ENCODE measurements at regions not wholly inside any gene's neighbourhood (a gene's known extent, or its start where the extent isn't known, plus 50 kb on each side); places are given as distances from the start of the nearest gene placed in this dataset.
A peak's percentile ranks its signal among the peaks of the same experiment; 100 is the strongest.
"Not testable (repeated sequence)": the region's sequence is repeated elsewhere in the genome, so short reads cannot be mapped to it uniquely, and the experiment has no call there.

DNA sequence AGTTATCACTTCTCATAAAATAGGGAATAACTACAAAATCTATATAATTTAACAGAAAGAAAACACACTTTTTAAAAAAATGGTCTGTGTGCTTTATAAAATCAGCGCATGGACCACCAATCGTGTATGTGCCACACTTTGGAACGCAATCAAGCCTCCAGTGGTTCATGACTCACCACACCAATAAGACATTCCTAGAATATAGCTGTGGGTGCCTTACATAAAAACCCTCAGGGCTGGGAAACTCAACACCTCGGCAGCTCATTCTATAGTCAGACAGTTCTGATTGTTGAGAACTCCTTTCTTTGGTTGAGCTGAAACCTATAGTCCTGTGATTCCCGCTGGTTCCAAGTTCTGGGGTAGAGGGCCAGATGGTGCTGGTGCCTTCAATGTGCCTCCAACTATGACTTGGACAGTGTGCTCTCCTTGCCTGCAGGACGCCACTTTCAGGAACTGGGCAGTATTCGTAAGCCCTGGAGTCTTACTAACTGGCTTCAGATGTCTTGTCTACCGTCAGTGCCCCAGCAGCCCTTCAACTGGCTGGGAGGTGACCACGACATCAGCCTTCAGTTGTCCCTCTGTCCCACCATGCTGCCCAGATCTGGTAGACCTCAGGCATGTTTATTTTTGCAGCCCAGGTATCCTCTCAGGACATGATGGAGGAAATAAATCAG, 135.7 kb upstream of the GDF10 start:
- Histone ChIP-seq H3K27ac (no peak overlapping the region), H3K4me1 (ENCODE audit: control insufficient read depth in 1 of 2, insufficient read depth in 1 of 2, low read depth in 1 of 2, low read length in 1 of 2) (peaks cover 10 to 11% of the 10 kb centered on the region in 2 experiments), H3K4me3 (ENCODE audit: low read depth in 1 of 2, low read length in 1 of 2) (no peak overlapping the region), H3K27me3 (peaks cover 21% of the 10 kb centered on the region), H3K36me3 (no peaks in the 10 kb centered on the region), H3K9me3 (no peaks in the 10 kb centered on the region)
- TF ChIP-seq, protein P1, sequence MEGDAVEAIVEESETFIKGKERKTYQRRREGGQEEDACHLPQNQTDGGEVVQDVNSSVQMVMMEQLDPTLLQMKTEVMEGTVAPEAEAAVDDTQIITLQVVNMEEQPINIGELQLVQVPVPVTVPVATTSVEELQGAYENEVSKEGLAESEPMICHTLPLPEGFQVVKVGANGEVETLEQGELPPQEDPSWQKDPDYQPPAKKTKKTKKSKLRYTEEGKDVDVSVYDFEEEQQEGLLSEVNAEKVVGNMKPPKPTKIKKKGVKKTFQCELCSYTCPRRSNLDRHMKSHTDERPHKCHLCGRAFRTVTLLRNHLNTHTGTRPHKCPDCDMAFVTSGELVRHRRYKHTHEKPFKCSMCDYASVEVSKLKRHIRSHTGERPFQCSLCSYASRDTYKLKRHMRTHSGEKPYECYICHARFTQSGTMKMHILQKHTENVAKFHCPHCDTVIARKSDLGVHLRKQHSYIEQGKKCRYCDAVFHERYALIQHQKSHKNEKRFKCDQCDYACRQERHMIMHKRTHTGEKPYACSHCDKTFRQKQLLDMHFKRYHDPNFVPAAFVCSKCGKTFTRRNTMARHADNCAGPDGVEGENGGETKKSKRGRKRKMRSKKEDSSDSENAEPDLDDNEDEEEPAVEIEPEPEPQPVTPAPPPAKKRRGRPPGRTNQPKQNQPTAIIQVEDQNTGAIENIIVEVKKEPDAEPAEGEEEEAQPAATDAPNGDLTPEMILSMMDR (IDR thresholded peaks at IDR 0.05) = no peak

DNA sequence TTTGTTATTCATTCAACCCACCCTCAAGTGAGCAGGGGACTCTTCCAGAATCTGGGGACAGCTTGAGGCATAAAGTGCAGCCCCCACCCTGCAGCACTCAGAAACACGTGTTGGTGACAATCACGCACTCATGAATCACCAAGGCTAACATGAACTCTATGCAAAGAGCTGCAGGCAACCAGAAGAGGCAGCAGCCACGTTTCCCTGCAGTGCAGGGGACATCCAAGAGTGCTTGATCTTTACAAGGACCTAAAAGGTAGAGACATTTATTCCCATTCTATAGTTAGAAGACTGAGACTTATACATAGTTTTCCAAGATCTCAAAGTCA, 135.2 kb upstream of the GDF10 start:
- TF ChIP-seq, protein P1 (IDR thresholded peaks at IDR 0.05) = no peak
- no peaks in the 10 kb centered on the region for H3K36me3 ChIP-seq
- H3K4me1 ChIP-seq (ENCODE audit: control insufficient read depth in 1 of 2, insufficient read depth in 1 of 2, low read depth in 1 of 2, low read length in 1 of 2) = peaks cover 10 to 11% of the 10 kb centered on the region in 2 experiments
- H3K27me3 ChIP-seq = peaks cover 21% of the 10 kb centered on the region
- H3K4me3 ChIP-seq (ENCODE audit: low read depth in 1 of 2, low read length in 1 of 2) = no peak overlapping the region
- no peak overlapping the region for H3K27ac ChIP-seq
- H3K9me3 ChIP-seq = no peaks in the 10 kb centered on the region

DNA sequence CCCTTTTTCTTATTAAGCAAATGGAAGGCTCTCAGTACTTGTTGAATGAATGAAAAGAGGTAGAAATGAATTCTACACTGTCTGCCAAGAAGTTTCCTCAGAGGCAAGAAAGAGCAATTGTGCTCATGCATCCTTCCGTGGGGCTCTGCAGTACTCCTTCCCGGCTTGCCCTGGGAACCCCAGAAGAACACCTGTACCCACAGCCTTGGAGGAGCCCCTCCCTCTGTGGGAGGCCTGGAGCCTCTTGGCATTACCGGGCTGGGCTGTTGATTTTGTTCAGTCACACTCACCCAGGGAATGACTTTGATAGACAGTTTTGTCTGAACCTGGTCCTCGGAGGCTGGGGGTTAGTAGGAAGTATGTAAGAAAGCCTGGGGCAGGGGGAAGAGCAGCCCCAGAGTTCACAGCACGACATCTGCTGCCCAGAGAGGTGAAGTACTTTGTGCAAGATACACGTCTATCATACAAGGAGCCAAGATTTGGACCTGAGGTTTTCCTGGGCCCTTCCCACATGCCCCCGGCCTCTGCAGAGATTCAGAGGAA, 134.8 kb upstream of the GDF10 start:
- TF ChIP-seq, protein P1 (IDR thresholded peaks at IDR 0.05) = no peak
- Histone ChIP-seq H3K4me3 (ENCODE audit: low read depth in 1 of 2, low read length in 1 of 2) (peak overlapping the region; percentile 28 to 38), H3K4me1 (ENCODE audit: control insufficient read depth in 1 of 2, insufficient read depth in 1 of 2, low read depth in 1 of 2, low read length in 1 of 2) (peaks cover 10 to 11% of the 10 kb centered on the region in 2 experiments), H3K27ac (peak overlapping the region; percentile 19), H3K36me3 (no peaks in the 10 kb centered on the region), H3K9me3 (no peaks in the 10 kb centered on the region), H3K27me3 (peaks cover 21% of the 10 kb centered on the region)

DNA sequence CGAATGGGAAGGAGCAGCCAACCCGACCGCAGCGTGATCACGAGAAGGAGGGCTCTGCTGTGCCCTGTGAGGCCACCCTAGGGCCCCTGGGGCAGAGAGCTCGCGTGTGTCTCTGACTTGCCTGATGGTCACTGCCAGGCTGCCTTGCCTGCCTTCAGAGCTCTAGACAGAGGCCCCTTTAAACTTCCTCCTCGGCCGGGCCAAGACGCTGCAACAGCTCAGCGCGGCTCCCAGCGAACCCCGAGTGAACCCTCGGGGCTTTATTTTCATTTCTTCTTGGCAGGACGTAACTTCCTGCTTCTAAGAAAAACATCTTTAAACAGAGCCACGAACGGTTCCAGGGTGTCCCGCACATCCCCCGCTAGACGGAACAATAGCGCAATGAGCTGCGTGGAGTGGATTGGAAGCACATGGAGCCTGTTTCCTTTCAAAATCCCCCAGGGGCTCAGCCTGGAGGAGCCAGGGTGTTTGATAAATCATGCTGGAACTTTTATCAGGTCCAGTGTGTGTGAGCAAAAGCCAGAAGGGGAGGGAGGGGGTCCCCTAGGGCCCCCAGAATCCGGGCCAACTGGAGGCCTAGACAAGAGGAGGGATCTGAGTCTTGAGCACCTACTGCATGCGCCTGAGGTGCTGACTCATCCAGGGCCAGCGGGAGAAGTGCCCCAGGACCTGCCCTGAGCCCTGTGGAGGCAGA, 134.1 kb upstream of the GDF10 start:
- Histone ChIP-seq H3K4me3 (ENCODE audit: low read depth in 1 of 2, low read length in 1 of 2) (peak overlapping the region; percentile 28 to 38), H3K27me3 (peaks cover 21% of the 10 kb centered on the region), H3K4me1 (ENCODE audit: control insufficient read depth in 1 of 2, insufficient read depth in 1 of 2, low read depth in 1 of 2, low read length in 1 of 2) (peaks cover 10 to 11% of the 10 kb centered on the region in 2 experiments), H3K27ac (peak overlapping the region; percentile 19), H3K36me3 (no peaks in the 10 kb centered on the region), H3K9me3 (no peaks in the 10 kb centered on the region)
- TF ChIP-seq, protein P1 (IDR thresholded peaks at IDR 0.05) = no peak

DNA sequence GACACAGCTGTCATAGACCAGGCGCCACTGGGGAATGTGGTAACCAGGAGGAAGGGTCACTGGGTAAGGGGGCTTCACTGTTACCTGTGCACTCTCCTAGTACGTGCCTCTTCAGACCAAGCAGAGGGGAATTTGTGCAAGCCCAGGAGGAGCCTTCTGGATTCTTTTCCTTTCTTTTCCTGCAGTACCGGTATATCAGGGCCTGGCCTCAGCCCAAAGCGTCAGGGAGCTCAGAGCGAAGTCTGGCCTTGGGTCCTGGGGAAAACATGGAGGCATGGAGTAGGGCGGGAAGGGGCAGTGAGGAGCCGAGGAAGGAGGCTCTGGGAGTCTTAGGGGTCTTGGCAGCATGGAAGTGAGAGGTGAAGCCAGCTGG, 133.6 kb upstream of the GDF10 start:
- H3K4me3 ChIP-seq (ENCODE audit: low read depth in 1 of 2, low read length in 1 of 2) = no peak overlapping the region

DNA sequence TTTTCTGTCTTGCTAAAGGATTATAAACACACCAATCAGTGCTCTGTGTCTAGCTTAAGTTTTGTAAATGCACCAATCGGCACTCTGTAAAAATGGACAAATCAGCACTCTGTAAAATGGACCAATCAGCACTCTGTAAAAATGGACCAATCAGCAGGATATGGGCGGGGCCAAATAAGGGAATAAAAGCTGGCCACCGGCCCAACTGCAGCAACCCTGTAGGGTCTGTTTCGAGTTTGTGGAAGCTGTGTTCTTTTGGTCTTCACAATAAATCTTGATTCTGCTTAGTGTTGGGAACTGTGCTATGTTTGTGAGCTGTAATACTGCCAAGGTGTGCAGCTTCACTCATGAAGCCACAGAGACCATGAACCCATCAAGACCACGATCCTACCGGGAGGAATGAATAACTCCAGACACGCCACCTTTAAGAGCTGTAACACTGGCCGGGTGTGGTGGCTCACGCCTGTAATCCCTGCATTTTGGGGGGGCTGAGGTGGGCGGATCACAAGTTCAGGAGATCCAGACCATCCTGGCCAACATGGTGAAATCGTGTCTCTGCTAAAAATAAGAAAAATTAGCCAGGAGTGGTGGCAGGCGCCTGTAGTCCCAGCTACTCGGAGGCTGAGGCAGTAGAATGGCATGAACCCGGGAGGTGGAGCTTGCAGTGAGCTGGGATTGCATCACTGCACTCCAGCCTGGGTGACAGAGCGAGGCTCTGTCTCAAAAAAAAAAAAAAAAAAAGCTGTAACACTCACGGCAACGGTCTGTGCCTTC, 133.0 kb upstream of the GDF10 start:
- Histone ChIP-seq H3K4me1 (ENCODE audit: control insufficient read depth in 1 of 2, insufficient read depth in 1 of 2, low read depth in 1 of 2, low read length in 1 of 2) (peaks cover 10 to 11% of the 10 kb centered on the region in 2 experiments), H3K27me3 (peaks cover 21% of the 10 kb centered on the region)
- not testable (repeated sequence) for H3K9me3 ChIP-seq; H3K4me3 ChIP-seq (ENCODE audit: low read depth in 1 of 2, low read length in 1 of 2); H3K27ac ChIP-seq; H3K36me3 ChIP-seq

More for the DNA sequence above, 133.6 kb upstream of the GDF10 start:
- Histone ChIP-seq H3K9me3 (no peaks in the 10 kb centered on the region), H3K27ac (no peak overlapping the region), H3K4me1 (ENCODE audit: control insufficient read depth in 1 of 2, insufficient read depth in 1 of 2, low read depth in 1 of 2, low read length in 1 of 2) (peaks cover 10 to 11% of the 10 kb centered on the region in 2 experiments), H3K36me3 (no peaks in the 10 kb centered on the region), H3K27me3 (peaks cover 21% of the 10 kb centered on the region)
- TF ChIP-seq, protein P1 (IDR thresholded peaks at IDR 0.05) = no peak
